ENCODE measurements at regions not wholly inside any gene's neighbourhood (a gene's known extent, or its start where the extent isn't known, plus 50 kb on each side); places are given as distances from the start of the nearest gene placed in this dataset.

- Histone ChIP-seq H3K9ac (ENCODE audit: insufficient read depth, low read depth, low read length) (no peak overlapping the region), H3K9me3 (ENCODE audit: low read length) (no peaks in the 10 kb centered on the region), H3K4me3 (replicated peaks in 1 of 3; ENCODE audit: insufficient read depth in 1 of 3, low read depth in 2 of 3, low read length in 3 of 3) (no peak overlapping the region), H3K4me2 (ENCODE audit: low read depth, low read length) (no peak overlapping the region), H3K4me1 (ENCODE audit: insufficient read depth, low read length) (no peaks in the 10 kb centered on the region), H3K27ac (ENCODE audit: extremely low read length, insufficient read depth, low read length) (no peak overlapping the region), H3K27me3 (ENCODE audit: control insufficient read depth in 1 of 2, insufficient read depth in 2 of 2, low read length in 2 of 2) (no peaks in the 10 kb centered on the region), H2AFZ (ENCODE audit: low read length) (no peak overlapping the region), H4K20me1 (ENCODE audit: insufficient read depth, low read length) (no peaks in the 10 kb centered on the region), H3K79me2 (ENCODE audit: insufficient read depth, low read length) (no peaks in the 10 kb centered on the region), H3K36me3 (replicated peaks in 1 of 2; ENCODE audit: control insufficient read depth in 1 of 2, insufficient read depth in 2 of 2, low read length in 2 of 2) (no peaks in the 10 kb centered on the region)
- in situ Hi-C loops (cut with HindIII; ENCODE audit: extremely low pct_ligation_motif_present, low pct_unique_long_range_greater_than_20kb) (no loop called here), intact Hi-C loops (cut with micrococcal nuclease; ENCODE audit: unreplicated experiment) (no loop called here)
- ATAC-seq (no peak), FAIRE-seq (no peak), DNase-seq (ENCODE audit: low spot score) (no peak)
- ChIA-PET CTCF (ENCODE audit: low intra/inter-chr PET ratio, low total read pairs) (no interaction called here), POLR2A (no interaction called here)
- BruUV-seq (replicated peaks): no TSS peak
- 5% methylated on average over 2 of the region's 2 CpGs for WGBS (ENCODE audit: low lambda C conversion rate)
- TF ChIP-seq ZBTB40 (IDR thresholded peaks at IDR 0.05) (no peak), ZBTB40 (CRISPR knock-in tag; IDR thresholded peaks at IDR 0.05) (no peak), CREB1 (IDR thresholded peaks at IDR 0.05) (no peak), CREB1 (CRISPR knock-in tag; IDR thresholded peaks at IDR 0.05) (no peak), MBNL3 (CRISPR knock-in tag; conservative IDR thresholded peaks at IDR 0.05) (no peak), FOSL2 (CRISPR knock-in tag; IDR thresholded peaks at IDR 0.05) (no peak), ZUFSP (CRISPR knock-in tag; IDR thresholded peaks at IDR 0.05; ENCODE audit: borderline replicate concordance) (no peak), ZSCAN31 (CRISPR knock-in tag; IDR thresholded peaks at IDR 0.05; ENCODE audit: low read depth) (no peak), ZMYM2 (CRISPR knock-in tag; IDR thresholded peaks at IDR 0.05) (no peak), NFKB2 (CRISPR knock-in tag; IDR thresholded peaks at IDR 0.05; ENCODE audit: borderline replicate concordance) (no peak), ZNF275 (CRISPR knock-in tag; IDR thresholded peaks at IDR 0.05; ENCODE audit: borderline replicate concordance) (no peak), ZNF563 (CRISPR knock-in tag; IDR thresholded peaks at IDR 0.05) (no peak), RBFOX2 (IDR thresholded peaks at IDR 0.05; ENCODE audit: low read depth, low read length) (no peak), U2AF2 (IDR thresholded peaks at IDR 0.05; ENCODE audit: low read depth, low read length) (no peak)
Observed at GRCh38 chr4:23348789-23349498, 540.9 kb downstream of the PPARGC1A start.

Measured in HepG2 (cell line).